ENCODE measurements at regions not wholly inside any gene's neighbourhood (a gene's known extent, or its start where the extent isn't known, plus 50 kb on each side); places are given as distances from the start of the nearest gene placed in this dataset.

DNA sequence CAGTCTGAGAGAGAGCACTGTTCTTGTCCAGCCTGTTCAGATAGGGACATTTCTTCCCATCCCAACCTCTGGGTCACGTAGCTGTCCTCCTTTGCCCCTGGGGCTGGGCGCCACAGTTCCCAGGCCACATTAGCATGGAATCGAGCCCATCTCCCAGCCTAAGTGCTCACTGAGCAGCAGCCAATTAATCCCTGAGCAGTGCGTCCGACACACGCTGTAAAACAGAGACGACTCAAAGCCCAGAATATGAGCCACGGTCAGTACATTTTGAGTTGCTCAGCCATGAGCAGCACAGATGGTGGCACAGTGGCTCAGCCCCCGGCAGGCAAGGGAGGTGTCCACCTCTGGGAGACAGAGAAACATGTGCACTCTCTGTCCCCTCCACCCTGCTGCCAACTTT lies 267.4 kb downstream of the NPHP4 start:
- no peak overlapping the region for H3K27ac Mint-ChIP-seq
- H3K9me3 Mint-ChIP-seq, result no peaks in the 10 kb centered on the region
- H3K27me3 Mint-ChIP-seq, result peaks cover 5% of the 10 kb centered on the region
- DNase-seq (no peak), ATAC-seq (no peak)
- H3K4me3 Mint-ChIP-seq, result no peak overlapping the region
- no peaks in the 10 kb centered on the region for H3K4me1 Mint-ChIP-seq
- H3K36me3 Mint-ChIP-seq (ENCODE audit: low read depth), result no peaks in the 10 kb centered on the region

GRCh38 chr1:5722635-5723164 lies 269.5 kb downstream of the NPHP4 start:
- Mint-ChIP-seq H3K36me3 (ENCODE audit: low read depth) (no peaks in the 10 kb centered on the region), H3K4me1 (no peaks in the 10 kb centered on the region), H3K27ac (no peak overlapping the region), H3K27me3 (peaks cover 2% of the 10 kb centered on the region), H3K9me3 (no peaks in the 10 kb centered on the region), H3K4me3 (no peak overlapping the region)
- no peak for DNase-seq
- no peak for ATAC-seq

GRCh38 chr1:5721634-5722215 lies 270.5 kb downstream of the NPHP4 start:
- Mint-ChIP-seq H3K9me3 (no peaks in the 10 kb centered on the region), H3K4me1 (no peaks in the 10 kb centered on the region), H3K27ac (no peak overlapping the region), H3K27me3 (peaks cover 2% of the 10 kb centered on the region), H3K36me3 (ENCODE audit: low read depth) (no peaks in the 10 kb centered on the region), H3K4me3 (no peak overlapping the region)
- ATAC-seq, result no peak
- DNase-seq, result no peak

DNA sequence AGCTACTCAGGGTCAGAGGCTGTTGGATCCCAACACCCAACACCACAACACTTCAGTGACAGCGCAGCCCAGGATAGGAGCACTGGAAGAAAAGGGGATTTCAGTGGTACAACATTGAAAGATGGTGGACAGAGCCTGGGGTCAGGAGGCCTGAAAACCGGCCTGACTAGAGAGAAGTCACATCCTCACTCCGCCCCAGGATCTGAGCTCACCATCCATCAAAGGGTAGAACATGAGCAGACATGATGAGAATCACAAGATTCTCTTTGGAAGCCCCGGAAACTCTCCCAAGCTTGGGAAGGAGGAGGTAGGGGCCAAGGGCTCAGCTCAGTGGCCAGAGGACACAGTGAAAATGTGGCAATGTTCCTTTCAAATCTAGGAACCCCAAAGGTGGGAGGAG lies 271.3 kb downstream of the NPHP4 start:
- ATAC-seq (no peak), DNase-seq (no peak)
- H3K9me3 Mint-ChIP-seq, result no peaks in the 10 kb centered on the region
- peaks cover 6% of the 10 kb centered on the region for H3K27me3 Mint-ChIP-seq
- no peaks in the 10 kb centered on the region for H3K4me1 Mint-ChIP-seq
- no peak overlapping the region for H3K4me3 Mint-ChIP-seq
- no peaks in the 10 kb centered on the region for H3K36me3 Mint-ChIP-seq (ENCODE audit: low read depth)
- no peak overlapping the region for H3K27ac Mint-ChIP-seq

GRCh38 chr1:5720484-5720883 lies 271.7 kb downstream of the NPHP4 start:
- H3K27ac Mint-ChIP-seq, result no peak overlapping the region
- no peak for ATAC-seq

DNA sequence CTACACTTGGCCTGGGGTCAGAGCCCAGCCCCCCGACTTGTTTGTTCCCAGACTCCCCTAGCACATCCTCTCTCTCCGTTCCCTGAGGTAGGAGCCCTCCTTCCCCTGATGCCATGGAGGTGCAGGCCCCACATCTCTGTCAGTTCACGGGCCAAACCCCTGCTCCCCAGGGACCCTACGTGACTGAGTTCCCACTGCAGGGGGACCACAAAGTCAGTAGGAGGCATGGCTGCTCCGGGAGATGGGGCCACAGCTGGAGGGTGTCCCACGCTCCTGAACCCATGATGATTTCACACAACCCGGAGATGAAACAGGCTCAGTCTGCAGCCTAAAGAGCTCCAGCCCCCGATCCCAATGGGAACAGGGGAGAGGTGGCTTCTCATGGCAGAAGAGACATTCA lies 272.2 kb downstream of the NPHP4 start:
- Mint-ChIP-seq H3K4me1 (no peaks in the 10 kb centered on the region), H3K27ac (no peak overlapping the region), H3K4me3 (no peak overlapping the region), H3K27me3 (peaks cover 7% of the 10 kb centered on the region), H3K36me3 (ENCODE audit: low read depth) (no peaks in the 10 kb centered on the region), H3K9me3 (peaks cover 4% of the 10 kb centered on the region)
- DNase-seq (no peak), ATAC-seq (no peak)

More at GRCh38 chr1:5720484-5720883, 271.7 kb downstream of the NPHP4 start:
- H3K27me3 Mint-ChIP-seq, result peaks cover 7% of the 10 kb centered on the region
- no peak for DNase-seq
- no peak overlapping the region for H3K4me3 Mint-ChIP-seq
- H3K36me3 Mint-ChIP-seq (ENCODE audit: low read depth), result no peaks in the 10 kb centered on the region
- peaks cover 4% of the 10 kb centered on the region for H3K9me3 Mint-ChIP-seq
- no peaks in the 10 kb centered on the region for H3K4me1 Mint-ChIP-seq

- H3K36me3 Mint-ChIP-seq (ENCODE audit: low read depth), result no peaks in the 10 kb centered on the region
- H3K27ac Mint-ChIP-seq, result no peak overlapping the region
- H3K9me3 Mint-ChIP-seq, result peaks cover 4% of the 10 kb centered on the region
- ATAC-seq (no peak), DNase-seq (no peak)
- H3K27me3 Mint-ChIP-seq, result peaks cover 7% of the 10 kb centered on the region
- no peaks in the 10 kb centered on the region for H3K4me1 Mint-ChIP-seq
- no peak overlapping the region for H3K4me3 Mint-ChIP-seq
These were observed 273.2 kb downstream of the NPHP4 start for GRCh38 chr1:5718831-5719632.

- no peak for ATAC-seq
These were observed 275.1 kb downstream of the NPHP4 start for GRCh38 chr1:5717031-5717682.

GRCh38 chr1:5716126-5716525 lies 276.1 kb downstream of the NPHP4 start:
- Mint-ChIP-seq H3K9me3 (peaks cover 4% of the 10 kb centered on the region), H3K4me3 (no peak overlapping the region), H3K27me3 (peaks cover 5% of the 10 kb centered on the region), H3K4me1 (no peaks in the 10 kb centered on the region), H3K27ac (no peak overlapping the region), H3K36me3 (ENCODE audit: low read depth) (no peaks in the 10 kb centered on the region)
- no peak for ATAC-seq
- DNase-seq, result no peak

More at GRCh38 chr1:5717031-5717682, 275.1 kb downstream of the NPHP4 start:
- H3K27me3 Mint-ChIP-seq, result peaks cover 5% of the 10 kb centered on the region
- no peak overlapping the region for H3K27ac Mint-ChIP-seq
- no peak for DNase-seq
- no peak overlapping the region for H3K4me3 Mint-ChIP-seq
- peaks cover 4% of the 10 kb centered on the region for H3K9me3 Mint-ChIP-seq
- no peaks in the 10 kb centered on the region for H3K4me1 Mint-ChIP-seq
- no peaks in the 10 kb centered on the region for H3K36me3 Mint-ChIP-seq (ENCODE audit: low read depth)

GRCh38 chr1:5713101-5714010 lies 278.9 kb downstream of the NPHP4 start:
- no peaks in the 10 kb centered on the region for H3K4me1 Mint-ChIP-seq
- peak overlapping the region; percentile 17 for H3K4me3 Mint-ChIP-seq
- no peaks in the 10 kb centered on the region for H3K36me3 Mint-ChIP-seq (ENCODE audit: low read depth)
- DNase-seq (no peak), ATAC-seq (no peak)
- H3K27ac Mint-ChIP-seq, result no peak overlapping the region
- H3K27me3 Mint-ChIP-seq, result peaks cover 5% of the 10 kb centered on the region
- peaks cover 4% of the 10 kb centered on the region for H3K9me3 Mint-ChIP-seq

DNA sequence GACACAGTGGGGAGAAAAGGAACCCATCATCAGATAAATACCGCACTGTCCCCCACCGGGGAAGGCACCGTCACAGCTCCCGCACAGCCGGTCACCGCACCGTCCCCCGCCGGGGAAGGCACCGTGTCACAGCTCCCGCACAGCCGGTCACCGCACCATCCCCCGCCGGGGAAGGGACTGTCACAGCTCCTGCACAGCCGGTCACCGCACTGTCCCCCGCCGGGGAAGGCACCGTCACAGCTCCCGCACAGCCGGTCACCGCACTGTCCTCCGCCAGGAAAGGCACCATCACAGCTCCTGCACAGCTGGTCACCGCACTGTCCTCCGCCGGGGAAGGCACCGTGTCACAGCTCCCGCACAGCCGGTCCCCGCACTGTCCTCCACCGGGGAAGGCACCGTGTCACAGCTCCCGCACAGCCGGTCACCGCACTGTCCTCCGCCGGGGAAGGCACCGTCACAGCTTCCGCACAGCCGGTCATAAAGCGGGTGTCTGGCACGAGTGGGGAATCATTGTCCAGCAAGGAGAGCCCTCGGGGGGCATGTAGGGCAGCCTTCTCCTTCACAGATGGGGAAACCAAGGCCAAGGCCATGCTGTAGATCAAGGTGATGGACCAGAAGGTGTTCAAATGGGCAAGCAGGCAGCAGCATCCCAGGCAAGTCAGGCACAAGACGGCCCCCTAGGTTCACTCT lies 280.1 kb downstream of the NPHP4 start:
- Mint-ChIP-seq H3K4me3 (no peak overlapping the region), H3K27me3 (peaks cover 5% of the 10 kb centered on the region), H3K4me1 (no peaks in the 10 kb centered on the region), H3K9me3 (peaks cover 4% of the 10 kb centered on the region), H3K36me3 (ENCODE audit: low read depth) (no peaks in the 10 kb centered on the region), H3K27ac (no peak overlapping the region)
- DNase-seq (no peak), ATAC-seq (no peak)

- Mint-ChIP-seq H3K9me3 (peaks cover 4% of the 10 kb centered on the region), H3K27ac (no peak overlapping the region), H3K27me3 (peaks cover 1% of the 10 kb centered on the region), H3K4me1 (no peaks in the 10 kb centered on the region), H3K4me3 (no peak overlapping the region), H3K36me3 (ENCODE audit: low read depth) (no peaks in the 10 kb centered on the region)
- no peak for ATAC-seq
- no peak for DNase-seq
These were observed 281.1 kb downstream of the NPHP4 start for GRCh38 chr1:5711079-5711478.

DNA sequence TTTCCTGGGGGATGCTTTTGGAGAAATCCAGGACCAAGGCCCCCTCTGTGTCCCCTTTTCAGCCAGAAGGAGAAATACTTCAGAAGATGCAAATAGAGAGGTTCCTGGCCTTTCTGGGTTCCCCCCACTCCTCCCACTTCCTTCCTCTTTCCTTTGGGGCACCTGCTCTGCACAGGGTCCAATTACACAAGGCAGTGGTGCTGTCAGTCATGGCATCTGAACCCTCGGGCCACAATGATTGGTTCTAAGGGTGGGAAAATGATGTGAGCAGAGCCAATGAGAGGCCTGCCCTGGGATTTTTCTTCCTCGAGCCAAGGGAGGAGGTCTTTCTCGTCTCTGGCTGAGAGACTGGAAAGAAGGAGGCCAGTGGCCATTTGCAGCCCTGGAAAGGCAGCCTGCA lies 282.2 kb downstream of the NPHP4 start:
- no peak for DNase-seq
- no peak for ATAC-seq
- H3K9me3 Mint-ChIP-seq, result no peaks in the 10 kb centered on the region
- no peak overlapping the region for H3K27ac Mint-ChIP-seq
- H3K27me3 Mint-ChIP-seq, result no peaks in the 10 kb centered on the region
- H3K4me1 Mint-ChIP-seq, result no peaks in the 10 kb centered on the region
- H3K4me3 Mint-ChIP-seq, result no peak overlapping the region
- H3K36me3 Mint-ChIP-seq (ENCODE audit: low read depth), result no peaks in the 10 kb centered on the region
